ENCODE measurements at regions not wholly inside any gene's neighbourhood (a gene's known extent, or its start where the extent isn't known, plus 50 kb on each side); places are given as distances from the start of the nearest gene placed in this dataset.

GRCh38 chr2:47236503-47237215 lies 60.3 kb upstream of the CALM2 start:
- DNase-seq (ENCODE audit: low read depth in 2 of 2) = no peak

DNA sequence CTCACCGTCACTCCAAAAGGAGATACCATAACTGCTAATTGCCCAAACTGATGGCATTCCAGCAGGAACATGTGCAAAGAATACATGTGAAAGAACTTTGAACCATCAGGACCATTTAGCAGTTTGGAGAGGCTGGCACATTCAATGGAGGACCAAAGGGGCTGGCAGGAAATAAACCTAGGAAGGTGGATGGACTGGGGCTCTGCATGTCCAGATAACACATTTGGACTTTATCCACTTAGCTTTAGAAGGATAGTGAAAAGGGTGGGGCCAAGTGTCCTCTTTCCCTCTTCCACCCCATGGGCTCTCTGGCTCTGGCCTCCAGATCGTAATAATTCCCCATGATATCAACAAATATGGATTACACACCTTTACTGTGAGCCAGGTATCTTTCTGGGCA lies 58.8 kb upstream of the CALM2 start:
- DNase-seq (ENCODE audit: low read depth in 2 of 2) = no peak

GRCh38 chr2:47234456-47234855 lies 58.1 kb upstream of the CALM2 start:
- DNase-seq (ENCODE audit: low read depth in 2 of 2) = no peak

DNA sequence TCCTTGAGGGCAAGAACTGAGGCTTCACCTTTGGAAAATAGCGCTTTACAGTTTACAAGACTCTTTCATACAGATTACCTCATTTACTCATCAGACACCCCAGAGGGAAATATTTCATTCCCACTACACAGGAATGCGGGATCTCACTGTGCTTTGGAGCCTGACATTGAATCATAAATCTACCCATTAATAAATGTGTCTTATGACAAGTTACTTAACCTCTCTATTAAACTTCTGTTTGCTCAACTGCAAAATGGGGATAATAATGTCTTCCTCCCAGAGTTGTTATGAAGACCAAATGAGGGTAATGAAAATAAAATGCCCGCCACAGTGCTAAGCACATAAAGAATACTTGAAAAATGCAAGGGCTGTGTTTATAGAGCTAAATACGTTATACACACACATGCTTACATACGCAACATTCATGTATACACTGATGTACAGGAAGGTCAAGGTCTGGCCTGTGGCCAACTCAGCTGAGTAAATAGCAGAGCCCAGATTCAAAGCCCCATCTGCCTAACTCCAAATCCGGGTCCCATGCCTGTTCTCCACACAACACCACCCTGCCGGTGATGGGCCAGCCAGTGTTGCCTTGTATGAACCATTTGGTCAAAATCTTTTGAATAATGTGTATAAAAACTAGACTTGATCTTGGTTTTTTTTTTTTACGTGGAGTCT lies 56.6 kb upstream of the CALM2 start:
- DNase-seq (ENCODE audit: low read depth in 2 of 2) = no peak

- no peak for DNase-seq (ENCODE audit: low read depth in 2 of 2)
Measured at GRCh38 chr2:47230418-47230817, 54.1 kb upstream of the CALM2 start.

DNA sequence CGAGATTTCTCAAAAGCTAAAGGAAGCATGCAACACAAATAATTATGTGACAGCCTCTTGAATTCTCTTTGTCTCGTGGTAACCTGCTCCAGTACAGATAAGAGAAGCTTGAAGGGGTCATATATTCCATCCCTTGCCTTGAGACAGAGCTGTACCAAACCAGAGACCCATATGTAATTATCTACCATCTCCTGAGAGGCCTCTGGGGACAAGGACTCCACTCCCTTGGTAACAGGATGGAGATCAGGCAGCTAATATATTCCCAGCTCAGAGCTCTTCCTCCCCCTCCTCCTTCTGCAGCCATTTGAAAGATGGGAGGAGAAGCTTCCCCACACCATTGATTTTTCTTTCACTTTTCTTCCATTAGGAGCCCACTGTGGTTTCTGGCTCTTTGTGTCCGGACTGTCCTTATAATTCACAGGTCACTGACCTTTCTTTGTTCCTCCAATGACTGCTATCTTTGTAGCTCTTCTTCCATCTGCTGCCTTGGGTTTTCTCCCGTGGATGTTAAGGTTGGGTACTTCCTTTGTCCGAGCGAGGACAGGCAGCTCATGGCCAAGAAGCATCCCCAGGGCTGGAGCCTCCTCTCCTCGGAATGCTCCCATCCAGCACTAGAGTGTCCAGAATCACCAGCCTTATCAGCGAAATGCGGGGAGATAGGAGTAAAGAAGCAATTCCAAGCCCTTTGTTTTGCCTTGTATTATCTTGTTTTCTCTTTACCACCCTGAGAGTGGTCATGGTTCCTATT lies 51.4 kb upstream of the CALM2 start:
- no peak for DNase-seq (ENCODE audit: low read depth in 2 of 2)

- DNase-seq (ENCODE audit: low read depth in 2 of 2) = no peak
Measured at GRCh38 chr2:47226923-47227220, 50.6 kb upstream of the CALM2 start.

- DNase-seq (ENCODE audit: low read depth in 2 of 2) = no peak
Measured at GRCh38 chr2:47226132-47226922, 50.0 kb upstream of the CALM2 start.

Data from stimulated activated CD8-positive, alpha-beta memory T cell treated with anti-CD3 and anti-CD28 coated beads, Interleukin-2, amount 100 ng/mL, for 48 hours (primary cell).